GM12878 (cell line): ENCODE measurements at regions not wholly inside any gene's neighbourhood (a gene's known extent, or its start where the extent isn't known, plus 50 kb on each side); places are given as distances from the start of the nearest gene placed in this dataset.

Experiments
- ATAC-seq: fragments of 200-7000 bp; cut with Tn5 transposase; 3 replicates; pipeline ENCODE4 v1.9.1; 2020; ENCODE audit warnings: mild to moderate bottlenecking, moderate library complexity
- BruUV-seq: library from RNA; stranded (reverse); fragments of 400-500 nt; replicated peaks from 2 replicates; lab custom pipeline; 2021; lab: Mats Ljungman, UMichigan
- CTCF ChIA-PET: fragments of 300-600 bp; sonication (Branson Sonifier 250); formaldehyde crosslinking; extraction: SDS; loops from one replicate; lab custom pipeline; 2021; ENCODE audit warnings: inconsistent platforms; lab: Yijun Ruan, JAX
- POLR2A ChIA-PET: fragments of 350-600 bp; formaldehyde crosslinking; extraction: SDS; loops from one replicate; lab custom pipeline; 2021; ENCODE audit warnings: inconsistent platforms; lab: Charles Lee
- RAD21 ChIA-PET: fragments of 300-600 bp; sonication (Branson Sonifier 250); formaldehyde crosslinking; loops from one replicate; lab custom pipeline; 2023; ENCODE audit warnings: antibody characterized with exemption; ENCODE audit not compliant: unreplicated experiment; lab: Charles Lee
- SMC1A ChIA-PET: fragments of 300-600 bp; sonication (Branson Sonifier 250); formaldehyde crosslinking; loops from one replicate; lab custom pipeline; 2023; ENCODE audit not compliant: unreplicated experiment, uncharacterized antibody; lab: Charles Lee
- DNase-seq: peaks from one replicate; pipeline ENCODE4 v3.0.0-alpha.2; 2011; ENCODE audit warnings: low read depth, low spot score
- FAIRE-seq: peaks from 3 replicates; lab custom pipeline; 2011; peaks lifted over from hg19 to GRCh38; lab: Jason Lieb, UNC
- H2AFZ ChIP-seq: 2 replicates; pipeline ENCODE4 v1.6.0; 2011; ENCODE audit warnings: low read depth, low read length, control low read depth; ENCODE audit not compliant: control insufficient read depth
- H3K27ac ChIP-seq: 2 replicates; pipeline ENCODE4 v1.5.1; 2011; ENCODE audit warnings: control low read depth; ENCODE audit not compliant: control insufficient read depth, insufficient read depth
- H3K27me3 ChIP-seq, 2 experiments: replicated peaks in 1 of 2; 2 replicates each; pipeline versions ENCODE4 v1.6.0 to v1.6.1; 2011; ENCODE audit warnings: low read length in 1 of 2; ENCODE audit not compliant: control insufficient read depth in 2 of 2, insufficient read depth in 2 of 2
- H3K36me3 ChIP-seq, 2 experiments: 2 replicates each; pipeline ENCODE4 v1.5.1; 2011; ENCODE audit warnings: low read length in 1 of 2; ENCODE audit not compliant: control insufficient read depth in 2 of 2, insufficient read depth in 2 of 2
- H3K4me1 ChIP-seq: 2 replicates; pipeline ENCODE4 v1.6.1; 2011; ENCODE audit warnings: mild to moderate bottlenecking, low read length, moderate library complexity, mixed read lengths; ENCODE audit not compliant: control insufficient read depth, insufficient read depth
- H3K4me2 ChIP-seq: 2 replicates; pipeline ENCODE4 v1.6.0; 2011; ENCODE audit warnings: control low read depth; ENCODE audit not compliant: control insufficient read depth, insufficient read depth
- H3K4me3 ChIP-seq: fragments of 200-600 bp; sonication (generic); 2 replicates; pipeline ENCODE4 v1.5.1; 2016
- H3K79me2 ChIP-seq: 2 replicates; pipeline ENCODE4 v1.6.0; 2011; ENCODE audit warnings: low read length; ENCODE audit not compliant: control insufficient read depth, insufficient read depth
- H3K9ac ChIP-seq: 2 replicates; pipeline ENCODE4 v1.8.0; 2011; ENCODE audit warnings: low read length, control low read depth, mixed read lengths; ENCODE audit not compliant: control insufficient read depth, insufficient read depth
- H3K9me3 ChIP-seq: replicated peaks from 3 replicates; pipeline ENCODE4 v1.5.1; 2011; ENCODE audit warnings: mild to moderate bottlenecking, low read length; ENCODE audit not compliant: control insufficient read depth, insufficient read depth
- H4K20me1 ChIP-seq: 2 replicates; pipeline ENCODE4 v1.6.0; 2011; ENCODE audit not compliant: control insufficient read depth, insufficient read depth
- ATF7 ChIP-seq: fragments of 450-650 bp; IDR thresholded peaks from 2 replicates; pipeline ENCODE4 v1.6.1; 2016; ENCODE audit warnings: low read depth, mild to moderate bottlenecking
- CHD1 ChIP-seq: IDR thresholded peaks from 2 replicates; pipeline ENCODE4 v1.6.1; 2012; ENCODE audit warnings: low read depth, low read length, improper control_type of control experiment
- GATAD2B ChIP-seq: fragments of 450-650 bp; conservative IDR thresholded peaks from 2 replicates; pipeline ENCODE4 v1.6.1; 2017; ENCODE audit warnings: low read depth, mild to moderate bottlenecking, moderate library complexity
- HCFC1 ChIP-seq: fragments of 150-350 bp; IDR thresholded peaks from 2 replicates; pipeline ENCODE4 v1.6.1; 2014; ENCODE audit warnings: low read length
- PAX5 ChIP-seq: IDR thresholded peaks from 2 replicates; pipeline ENCODE4 v1.6.1; 2011; ENCODE audit warnings: low read depth, low read length, borderline replicate concordance
- PAX8 ChIP-seq: fragments of 450-650 bp; IDR thresholded peaks from 2 replicates; pipeline ENCODE4 v1.6.1; 2017; ENCODE audit warnings: mild to moderate bottlenecking, moderate library complexity
- SMAD5 ChIP-seq: IDR thresholded peaks from 2 replicates; pipeline ENCODE4 v1.6.1; 2016; ENCODE audit warnings: antibody characterized with exemption, low read depth
- SREBF1 ChIP-seq: IDR thresholded peaks from 2 replicates; pipeline ENCODE4 v1.6.1; 2012; ENCODE audit warnings: mild to moderate bottlenecking, low read length
- ZNF207 ChIP-seq: fragments of 450-650 bp; IDR thresholded peaks from 2 replicates; pipeline ENCODE4 v1.6.1; 2014; ENCODE audit warnings: antibody characterized with exemption, mild to moderate bottlenecking, borderline replicate concordance
- ZNF24 ChIP-seq: fragments of 450-650 bp; IDR thresholded peaks from 2 replicates; pipeline ENCODE4 v1.6.1; 2017; ENCODE audit warnings: antibody characterized with exemption, mild to moderate bottlenecking
- WGBS: methylation state at CpG from one replicate; pipeline ENCODE4 v1.1.6; 2016; ENCODE audit warnings: low lambda C conversion rate; ENCODE audit not compliant: insufficient replicate concordance, insufficient coverage; ENCODE audit errors: missing lambda C conversion rate; 5-methylcytosine and 5-hydroxymethylcytosine counted together
- in situ Hi-C: fragments of 300-500 bp; cut with MboI; formaldehyde crosslinking; loops from 9 replicates; pipeline ENCODE4 v1.14.3; 2018; ENCODE audit warnings: mixed read lengths
- intact Hi-C: fragments of 100-400 bp; cut with micrococcal nuclease; formaldehyde crosslinking; loops from one replicate; pipeline ENCODE4 v1.14.2; 2022; ENCODE audit not compliant: unreplicated experiment
- TF ChIP-seq, protein P1 (sequence below): fragments of 450-650 bp; IDR thresholded peaks from 2 replicates; pipeline ENCODE4 v1.6.1; 2014; ENCODE audit warnings: mild to moderate bottlenecking
- TF ChIP-seq, protein P2 (sequence below): fragments of 450-650 bp; formaldehyde crosslinking; IDR thresholded peaks from 2 replicates; pipeline ENCODE4 v1.4.0; 2020; ENCODE audit warnings: mild to moderate bottlenecking, moderate library complexity

DNA sequence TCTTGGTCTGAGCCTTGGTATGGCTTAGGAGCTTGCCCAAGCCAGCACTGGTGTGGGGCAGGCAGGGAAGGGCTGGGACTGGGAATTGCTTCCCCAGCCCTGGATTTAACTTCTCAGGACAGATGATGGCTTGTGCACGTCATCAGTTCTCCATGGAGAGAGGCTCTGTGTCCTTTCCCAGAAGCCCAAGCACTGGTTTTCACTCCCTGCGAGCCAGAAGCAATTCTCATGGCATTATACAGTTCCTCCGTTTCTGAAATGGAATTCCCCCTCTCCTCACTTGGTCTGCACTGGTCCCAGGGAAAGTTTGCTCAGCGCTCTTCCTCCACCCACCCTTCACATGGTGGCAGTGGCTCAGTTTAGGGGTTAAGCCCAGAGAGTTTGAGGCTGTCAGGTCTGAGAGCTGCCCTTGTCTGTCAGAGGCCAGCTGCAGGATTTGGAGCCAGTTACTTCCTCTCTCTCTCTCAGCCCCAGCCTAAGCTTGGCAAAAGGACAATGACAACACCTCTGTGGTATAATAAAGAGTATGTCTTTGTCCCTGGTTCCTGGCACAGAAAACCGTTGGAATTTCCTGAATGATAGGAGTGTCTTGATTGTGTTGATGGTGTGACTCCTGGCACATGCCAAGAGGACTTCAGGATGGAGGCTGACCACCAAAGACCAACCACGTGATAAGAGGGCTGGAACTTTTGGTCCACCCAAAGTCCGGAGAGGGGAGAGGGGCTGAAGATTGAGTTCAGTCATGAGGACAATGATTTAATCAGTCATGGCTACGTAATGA lies 219.6 kb upstream of the TNRC6C start:
- TF ChIP-seq, protein P1, sequence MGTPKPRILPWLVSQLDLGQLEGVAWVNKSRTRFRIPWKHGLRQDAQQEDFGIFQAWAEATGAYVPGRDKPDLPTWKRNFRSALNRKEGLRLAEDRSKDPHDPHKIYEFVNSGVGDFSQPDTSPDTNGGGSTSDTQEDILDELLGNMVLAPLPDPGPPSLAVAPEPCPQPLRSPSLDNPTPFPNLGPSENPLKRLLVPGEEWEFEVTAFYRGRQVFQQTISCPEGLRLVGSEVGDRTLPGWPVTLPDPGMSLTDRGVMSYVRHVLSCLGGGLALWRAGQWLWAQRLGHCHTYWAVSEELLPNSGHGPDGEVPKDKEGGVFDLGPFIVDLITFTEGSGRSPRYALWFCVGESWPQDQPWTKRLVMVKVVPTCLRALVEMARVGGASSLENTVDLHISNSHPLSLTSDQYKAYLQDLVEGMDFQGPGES: no peak
- TF ChIP-seq SREBF1 (no peak), GATAD2B (no peak), CHD1 (no peak), ZNF207 (no peak), ZNF24 (no peak), HCFC1 (no peak), PAX8 (no peak), ATF7 (no peak), SMAD5 (no peak), PAX5 (no peak)
- TF ChIP-seq, protein P2, sequence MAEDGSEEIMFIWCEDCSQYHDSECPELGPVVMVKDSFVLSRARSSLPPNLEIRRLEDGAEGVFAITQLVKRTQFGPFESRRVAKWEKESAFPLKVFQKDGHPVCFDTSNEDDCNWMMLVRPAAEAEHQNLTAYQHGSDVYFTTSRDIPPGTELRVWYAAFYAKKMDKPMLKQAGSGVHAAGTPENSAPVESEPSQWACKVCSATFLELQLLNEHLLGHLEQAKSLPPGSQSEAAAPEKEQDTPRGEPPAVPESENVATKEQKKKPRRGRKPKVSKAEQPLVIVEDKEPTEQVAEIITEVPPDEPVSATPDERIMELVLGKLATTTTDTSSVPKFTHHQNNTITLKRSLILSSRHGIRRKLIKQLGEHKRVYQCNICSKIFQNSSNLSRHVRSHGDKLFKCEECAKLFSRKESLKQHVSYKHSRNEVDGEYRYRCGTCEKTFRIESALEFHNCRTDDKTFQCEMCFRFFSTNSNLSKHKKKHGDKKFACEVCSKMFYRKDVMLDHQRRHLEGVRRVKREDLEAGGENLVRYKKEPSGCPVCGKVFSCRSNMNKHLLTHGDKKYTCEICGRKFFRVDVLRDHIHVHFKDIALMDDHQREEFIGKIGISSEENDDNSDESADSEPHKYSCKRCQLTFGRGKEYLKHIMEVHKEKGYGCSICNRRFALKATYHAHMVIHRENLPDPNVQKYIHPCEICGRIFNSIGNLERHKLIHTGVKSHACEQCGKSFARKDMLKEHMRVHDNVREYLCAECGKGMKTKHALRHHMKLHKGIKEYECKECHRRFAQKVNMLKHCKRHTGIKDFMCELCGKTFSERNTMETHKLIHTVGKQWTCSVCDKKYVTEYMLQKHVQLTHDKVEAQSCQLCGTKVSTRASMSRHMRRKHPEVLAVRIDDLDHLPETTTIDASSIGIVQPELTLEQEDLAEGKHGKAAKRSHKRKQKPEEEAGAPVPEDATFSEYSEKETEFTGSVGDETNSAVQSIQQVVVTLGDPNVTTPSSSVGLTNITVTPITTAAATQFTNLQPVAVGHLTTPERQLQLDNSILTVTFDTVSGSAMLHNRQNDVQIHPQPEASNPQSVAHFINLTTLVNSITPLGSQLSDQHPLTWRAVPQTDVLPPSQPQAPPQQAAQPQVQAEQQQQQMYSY (CRISPR knock-in tag): no peak
- intact Hi-C loops: no loop called here
- H3K27ac ChIP-seq: no peak overlapping the region
- no peak overlapping the region for H3K4me2 ChIP-seq
- ATAC-seq (no peak), DNase-seq (no peak), FAIRE-seq (no peak)
- H3K27me3 ChIP-seq: no peaks in the 10 kb centered on the region; a peak in 1 of 4 replicates
- ChIA-PET CTCF (no interaction called here), RAD21 (no interaction called here), SMC1A (no interaction called here), POLR2A (interaction anchor here (0.6 kb wide), 1 partner anchor 787 kb away, joined by 3 read pairs; no protein-coding TSS in a partner anchor)
- no peaks in the 10 kb centered on the region for H4K20me1 ChIP-seq
- no peak overlapping the region for H3K4me3 ChIP-seq
- WGBS: 19% methylated on average over 8 of the region's 8 CpGs
- H3K79me2 ChIP-seq: no peaks in the 10 kb centered on the region
- in situ Hi-C loops: no loop called here
- H3K36me3 ChIP-seq: no peaks in the 10 kb centered on the region
- no peaks in the 10 kb centered on the region; the same call in 2 of the 3 replicates for H3K9me3 ChIP-seq
- BruUV-seq: no TSS peak
- H3K4me1 ChIP-seq: no peaks in the 10 kb centered on the region
- H3K9ac ChIP-seq: no peak overlapping the region
- H2AFZ ChIP-seq: no peak overlapping the region
